ENCODE measurements at regions not wholly inside any gene's neighbourhood (a gene's known extent, or its start where the extent isn't known, plus 50 kb on each side); places are given as distances from the start of the nearest gene placed in this dataset.

DNA sequence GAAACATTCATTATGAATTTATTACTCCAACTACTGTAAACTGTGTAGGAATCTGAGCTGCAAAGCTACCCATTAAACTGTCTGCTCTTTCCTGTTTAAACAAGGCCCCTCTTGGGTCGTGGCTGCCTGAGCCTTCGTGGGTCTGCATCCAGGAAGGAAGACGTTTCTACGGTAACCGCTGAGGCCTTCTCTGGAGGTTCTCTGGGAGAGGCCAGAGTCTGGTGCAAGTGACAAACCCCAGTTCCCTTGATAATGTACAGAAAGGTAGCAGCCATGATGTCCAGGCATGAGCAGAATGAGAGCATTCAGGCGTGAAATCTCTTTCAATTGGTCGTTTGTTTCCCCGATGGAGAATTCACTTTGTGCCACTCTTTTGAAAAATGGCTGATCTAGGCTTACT, 350.2 kb downstream of the PLPP3 start:
- TF ChIP-seq, protein P1, sequence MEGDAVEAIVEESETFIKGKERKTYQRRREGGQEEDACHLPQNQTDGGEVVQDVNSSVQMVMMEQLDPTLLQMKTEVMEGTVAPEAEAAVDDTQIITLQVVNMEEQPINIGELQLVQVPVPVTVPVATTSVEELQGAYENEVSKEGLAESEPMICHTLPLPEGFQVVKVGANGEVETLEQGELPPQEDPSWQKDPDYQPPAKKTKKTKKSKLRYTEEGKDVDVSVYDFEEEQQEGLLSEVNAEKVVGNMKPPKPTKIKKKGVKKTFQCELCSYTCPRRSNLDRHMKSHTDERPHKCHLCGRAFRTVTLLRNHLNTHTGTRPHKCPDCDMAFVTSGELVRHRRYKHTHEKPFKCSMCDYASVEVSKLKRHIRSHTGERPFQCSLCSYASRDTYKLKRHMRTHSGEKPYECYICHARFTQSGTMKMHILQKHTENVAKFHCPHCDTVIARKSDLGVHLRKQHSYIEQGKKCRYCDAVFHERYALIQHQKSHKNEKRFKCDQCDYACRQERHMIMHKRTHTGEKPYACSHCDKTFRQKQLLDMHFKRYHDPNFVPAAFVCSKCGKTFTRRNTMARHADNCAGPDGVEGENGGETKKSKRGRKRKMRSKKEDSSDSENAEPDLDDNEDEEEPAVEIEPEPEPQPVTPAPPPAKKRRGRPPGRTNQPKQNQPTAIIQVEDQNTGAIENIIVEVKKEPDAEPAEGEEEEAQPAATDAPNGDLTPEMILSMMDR (IDR thresholded peaks at IDR 0.05; ENCODE audit: unreplicated experiment) = no peak
- Mint-ChIP-seq H3K4me3 (ENCODE audit: unreplicated experiment) (no peak overlapping the region), H3K27ac (ENCODE audit: low read depth, unreplicated experiment) (no peak overlapping the region), H3K4me1 (ENCODE audit: insufficient read depth, unreplicated experiment) (no peaks in the 10 kb centered on the region), H3K9me3 (ENCODE audit: unreplicated experiment) (no peaks in the 10 kb centered on the region), H3K27me3 (ENCODE audit: insufficient read depth, unreplicated experiment) (no peaks in the 10 kb centered on the region), H3K36me3 (ENCODE audit: insufficient read depth, unreplicated experiment) (no peaks in the 10 kb centered on the region)
- intact Hi-C loops (cut with micrococcal nuclease) = no loop called here
- DNase-seq (ENCODE audit: unreplicated experiment) = no peak
- ChIA-PET POLR2A (interaction anchor here (0.6 to 0.7 kb wide), 2 partner anchors 349 to 350 kb away, joined by 3 read pairs; partner anchors contain the start of gene PLPP3), CTCF (interaction anchor here (1.3 kb wide), 1 partner anchor 9 kb away, joined by 3 read pairs; no protein-coding TSS in a partner anchor)
- no TSS peak for BruUV-seq (replicated peaks)

DNA sequence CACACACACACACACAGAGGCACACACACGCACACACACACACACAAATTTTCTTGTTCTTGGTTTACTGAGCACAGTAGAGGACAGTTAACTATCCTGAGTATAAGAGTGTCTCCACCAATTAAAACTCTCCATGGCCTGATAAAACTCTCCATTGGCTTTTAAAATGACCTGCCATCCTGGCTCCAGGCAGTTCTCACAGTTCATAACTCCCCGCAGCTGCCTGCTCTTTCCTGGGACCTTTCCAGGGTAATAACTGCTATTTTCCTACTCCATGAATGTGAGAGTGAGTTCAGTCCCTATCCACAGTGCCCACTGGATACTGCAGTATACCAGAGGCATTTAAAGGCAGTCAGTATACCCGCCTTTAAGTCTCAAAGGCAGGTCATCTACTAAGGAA, 351.5 kb downstream of the PLPP3 start:
- H3K27ac Mint-ChIP-seq (ENCODE audit: low read depth, unreplicated experiment) = no peak overlapping the region
- ChIA-PET CTCF (no interaction called here), POLR2A (interaction anchor here (0.6 kb wide), 1 partner anchor 45 kb away, joined by 3 read pairs; no protein-coding TSS in a partner anchor)
- BruUV-seq (replicated peaks) = no TSS peak
- TF ChIP-seq, protein P1 (IDR thresholded peaks at IDR 0.05; ENCODE audit: unreplicated experiment) = no peak
- no peak for DNase-seq (ENCODE audit: unreplicated experiment)
- intact Hi-C loops (cut with micrococcal nuclease) = no loop called here
- no peaks in the 10 kb centered on the region for H3K9me3 Mint-ChIP-seq (ENCODE audit: unreplicated experiment)
- no peak overlapping the region for H3K4me3 Mint-ChIP-seq (ENCODE audit: unreplicated experiment)
- H3K4me1 Mint-ChIP-seq (ENCODE audit: insufficient read depth, unreplicated experiment) = no peaks in the 10 kb centered on the region
- no peaks in the 10 kb centered on the region for H3K27me3 Mint-ChIP-seq (ENCODE audit: insufficient read depth, unreplicated experiment)
- H3K36me3 Mint-ChIP-seq (ENCODE audit: insufficient read depth, unreplicated experiment) = no peaks in the 10 kb centered on the region

GRCh38 chr1:56227401-56227800, 352.0 kb downstream of the PLPP3 start:
- DNase-seq (ENCODE audit: unreplicated experiment) = no peak
- Mint-ChIP-seq H3K9me3 (ENCODE audit: unreplicated experiment) (no peaks in the 10 kb centered on the region), H3K27me3 (ENCODE audit: insufficient read depth, unreplicated experiment) (no peaks in the 10 kb centered on the region), H3K4me3 (ENCODE audit: unreplicated experiment) (no peak overlapping the region), H3K4me1 (ENCODE audit: insufficient read depth, unreplicated experiment) (no peaks in the 10 kb centered on the region), H3K36me3 (ENCODE audit: insufficient read depth, unreplicated experiment) (no peaks in the 10 kb centered on the region), H3K27ac (ENCODE audit: low read depth, unreplicated experiment) (no peak overlapping the region)
- intact Hi-C loops (cut with micrococcal nuclease) = no loop called here
- CTCF ChIA-PET = interaction anchor here (0.6 to 0.7 kb wide), 2 partner anchors 592 to 828 kb away, joined by 3 to 5 read pairs; no protein-coding TSS in a partner anchor
- no TSS peak for BruUV-seq (replicated peaks)
- TF ChIP-seq, protein P1 (IDR thresholded peaks at IDR 0.05; ENCODE audit: unreplicated experiment) = no peak
- POLR2A ChIA-PET = no interaction called here

- H3K36me3 Mint-ChIP-seq (ENCODE audit: insufficient read depth, unreplicated experiment) = no peaks in the 10 kb centered on the region
- H3K4me1 Mint-ChIP-seq (ENCODE audit: insufficient read depth, unreplicated experiment) = no peaks in the 10 kb centered on the region
- H3K27ac Mint-ChIP-seq (ENCODE audit: low read depth, unreplicated experiment) = no peak overlapping the region
- ChIA-PET POLR2A (no interaction called here), CTCF (no interaction called here)
- no TSS peak for BruUV-seq (replicated peaks)
- TF ChIP-seq, protein P1 (IDR thresholded peaks at IDR 0.05; ENCODE audit: unreplicated experiment) = no peak
- H3K4me3 Mint-ChIP-seq (ENCODE audit: unreplicated experiment) = no peak overlapping the region
- DNase-seq (ENCODE audit: unreplicated experiment) = no peak
- H3K27me3 Mint-ChIP-seq (ENCODE audit: insufficient read depth, unreplicated experiment) = no peaks in the 10 kb centered on the region
- intact Hi-C loops (cut with micrococcal nuclease) = no loop called here
- no peaks in the 10 kb centered on the region for H3K9me3 Mint-ChIP-seq (ENCODE audit: unreplicated experiment)
Measured at GRCh38 chr1:56225964-56226815, 353.2 kb downstream of the PLPP3 start.

All from MCF 10A (cell line).